ENCODE measurements at regions not wholly inside any gene's neighbourhood (a gene's known extent, or its start where the extent isn't known, plus 50 kb on each side); places are given as distances from the start of the nearest gene placed in this dataset.

DNA sequence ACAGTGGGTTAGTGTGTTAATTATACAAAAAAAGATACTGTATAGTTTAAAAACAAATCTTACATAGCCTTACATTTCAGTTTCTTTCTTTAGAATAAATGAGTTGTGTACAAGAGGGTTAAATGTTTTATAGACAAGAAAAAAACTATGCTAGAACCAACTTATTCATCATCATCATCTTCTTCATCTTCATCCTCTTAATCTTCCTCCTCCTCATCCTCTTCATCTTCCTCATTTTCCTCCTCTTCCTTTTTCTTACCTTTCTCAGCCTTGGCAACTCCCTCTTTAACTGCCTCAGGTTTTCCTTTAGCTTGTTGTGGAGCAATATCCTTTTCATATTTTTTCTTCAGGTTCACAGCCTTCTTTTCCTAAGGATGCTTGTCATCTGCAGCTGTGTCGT lies 53.7 kb downstream of the RPS12 start:
- no peaks in the 10 kb centered on the region for H3K36me3 ChIP-seq (ENCODE audit: control insufficient read depth in 2 of 2, extremely low read depth in 1 of 2, insufficient read depth in 2 of 2, low read length in 2 of 2)
- H3K4me1 ChIP-seq (ENCODE audit: control insufficient read depth, extremely low read depth, insufficient read depth, low read length), result no peaks in the 10 kb centered on the region
- BruUV-seq (replicated peaks), result no TSS peak
- H3K27me3 ChIP-seq (ENCODE audit: control insufficient read depth in 2 of 2, insufficient read depth in 2 of 2, low read length in 2 of 2), result no peaks in the 10 kb centered on the region
- H3K9me3 ChIP-seq (replicated peaks; ENCODE audit: control insufficient read depth, insufficient read depth, low read length), result no peaks in the 10 kb centered on the region
- no peak overlapping the region for H3K27ac ChIP-seq (ENCODE audit: insufficient read depth, low read depth, low read length)
- no peak for FAIRE-seq
- TF ChIP-seq, protein P1, sequence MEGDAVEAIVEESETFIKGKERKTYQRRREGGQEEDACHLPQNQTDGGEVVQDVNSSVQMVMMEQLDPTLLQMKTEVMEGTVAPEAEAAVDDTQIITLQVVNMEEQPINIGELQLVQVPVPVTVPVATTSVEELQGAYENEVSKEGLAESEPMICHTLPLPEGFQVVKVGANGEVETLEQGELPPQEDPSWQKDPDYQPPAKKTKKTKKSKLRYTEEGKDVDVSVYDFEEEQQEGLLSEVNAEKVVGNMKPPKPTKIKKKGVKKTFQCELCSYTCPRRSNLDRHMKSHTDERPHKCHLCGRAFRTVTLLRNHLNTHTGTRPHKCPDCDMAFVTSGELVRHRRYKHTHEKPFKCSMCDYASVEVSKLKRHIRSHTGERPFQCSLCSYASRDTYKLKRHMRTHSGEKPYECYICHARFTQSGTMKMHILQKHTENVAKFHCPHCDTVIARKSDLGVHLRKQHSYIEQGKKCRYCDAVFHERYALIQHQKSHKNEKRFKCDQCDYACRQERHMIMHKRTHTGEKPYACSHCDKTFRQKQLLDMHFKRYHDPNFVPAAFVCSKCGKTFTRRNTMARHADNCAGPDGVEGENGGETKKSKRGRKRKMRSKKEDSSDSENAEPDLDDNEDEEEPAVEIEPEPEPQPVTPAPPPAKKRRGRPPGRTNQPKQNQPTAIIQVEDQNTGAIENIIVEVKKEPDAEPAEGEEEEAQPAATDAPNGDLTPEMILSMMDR (IDR thresholded peaks at IDR 0.05; ENCODE audit: extremely low read depth in 1 of 2, insufficient read depth in 1 of 2, low read depth in 1 of 2, low read length in 2 of 2), result no peak
- TF ChIP-seq GATA2 (IDR thresholded peaks at IDR 0.05; ENCODE audit: insufficient read depth, insufficient read length, low read depth, low read length) (no peak), POLR2A (IDR thresholded peaks at IDR 0.05; ENCODE audit: low read depth, low read length) (no peak), FOS (IDR thresholded peaks at IDR 0.05; ENCODE audit: borderline replicate concordance, insufficient read depth, low read length) (no peak), MYC (IDR thresholded peaks at IDR 0.05; ENCODE audit: low read depth, low read length) (no peak), JUN (IDR thresholded peaks at IDR 0.05; ENCODE audit: borderline replicate concordance, insufficient read depth, insufficient read length, low read depth) (no peak), EZH2 (IDR thresholded peaks at IDR 0.05; ENCODE audit: borderline replicate concordance, low read depth, low read length, severe bottlenecking) (no peak), POLR2AphosphoS5 (IDR thresholded peaks at IDR 0.05; ENCODE audit: insufficient read depth, low read depth, low read length) (no peak)
- TF ChIP-seq, protein P2, sequence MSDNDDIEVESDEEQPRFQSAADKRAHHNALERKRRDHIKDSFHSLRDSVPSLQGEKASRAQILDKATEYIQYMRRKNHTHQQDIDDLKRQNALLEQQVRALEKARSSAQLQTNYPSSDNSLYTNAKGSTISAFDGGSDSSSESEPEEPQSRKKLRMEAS (IDR thresholded peaks at IDR 0.05; ENCODE audit: insufficient read depth, insufficient read length), result no peak
- H3K79me2 ChIP-seq (ENCODE audit: control insufficient read depth, insufficient read depth, low read length), result no peaks in the 10 kb centered on the region
- no peak overlapping the region for H3K4me2 ChIP-seq (ENCODE audit: insufficient read depth, low read length)
- no peak overlapping the region for H3K9ac ChIP-seq (replicated peaks; ENCODE audit: extremely low read depth, insufficient read depth, low read length)
- no peaks in the 10 kb centered on the region for H3K9me1 ChIP-seq (replicated peaks; ENCODE audit: control insufficient read depth, extremely low read depth, insufficient read depth, low read length)
- no peaks in the 10 kb centered on the region for H4K20me1 ChIP-seq (replicated peaks; ENCODE audit: control insufficient read depth, extremely low read depth, insufficient read depth, low read length)
- dilution Hi-C loops (cut with MboI; ENCODE audit: extremely low pct_ligation_motif_present, low sequenced_read_pairs) (no loop called here), intact Hi-C loops (cut with micrococcal nuclease) (no loop called here)
- no peak overlapping the region for H3K4me3 ChIP-seq (replicated peaks in 1 of 3; ENCODE audit: insufficient read depth in 1 of 3, low read depth in 1 of 3, low read length in 3 of 3)
- no peak for DNase-seq (ENCODE audit: low read depth, low spot score)
- ChIA-PET CTCF (no interaction called here), POLR2A (no interaction called here)
- H2AFZ ChIP-seq (ENCODE audit: low read depth, low read length), result no peak overlapping the region

Data from endothelial cell of umbilical vein (primary cell).